CD4-positive, alpha-beta T cell treated with Interleukin-15 for 4 hours (primary cell): ENCODE measurements at regions not wholly inside any gene's neighbourhood (a gene's known extent, or its start where the extent isn't known, plus 50 kb on each side); places are given as distances from the start of the nearest gene placed in this dataset.

Experiments
- DNase-seq: peaks from one replicate; pipeline ENCODE4 v3.0.0-alpha.2; 2020; ENCODE audit warnings: low spot score

- DNase-seq = no peak
These were observed 459.2 kb upstream of the ARRDC4 start for GRCh38 chr15:97501291-97501690.

GRCh38 chr15:97502038-97502437 lies 458.5 kb upstream of the ARRDC4 start:
- no peak for DNase-seq

- DNase-seq = no peak
These were observed 456.3 kb upstream of the ARRDC4 start for GRCh38 chr15:97504031-97504792.

- DNase-seq = no peak
These were observed 442.8 kb upstream of the ARRDC4 start for GRCh38 chr15:97517737-97518136.

- no peak for DNase-seq
These were observed 439.8 kb upstream of the ARRDC4 start for GRCh38 chr15:97520689-97521088.

- no peak for DNase-seq
These were observed 438.9 kb upstream of the ARRDC4 start for GRCh38 chr15:97521381-97522285.

- DNase-seq = no peak
These were observed 438.2 kb upstream of the ARRDC4 start for GRCh38 chr15:97522347-97522746.

- DNase-seq = no peak
These were observed 434.7 kb upstream of the ARRDC4 start for GRCh38 chr15:97525809-97526208.

GRCh38 chr15:97528238-97528637 lies 432.3 kb upstream of the ARRDC4 start:
- DNase-seq = no peak

GRCh38 chr15:97545799-97546198 lies 414.7 kb upstream of the ARRDC4 start:
- DNase-seq = no peak

GRCh38 chr15:97547381-97547780 lies 413.1 kb upstream of the ARRDC4 start:
- no peak for DNase-seq

GRCh38 chr15:97561529-97561928 lies 399.0 kb upstream of the ARRDC4 start:
- DNase-seq = no peak

- DNase-seq = no peak
These were observed 397.0 kb upstream of the ARRDC4 start for GRCh38 chr15:97563516-97563915.

- no peak for DNase-seq
These were observed 393.5 kb upstream of the ARRDC4 start for GRCh38 chr15:97566961-97567360.

- DNase-seq = no peak
These were observed 393.1 kb upstream of the ARRDC4 start for GRCh38 chr15:97567411-97567810.

GRCh38 chr15:97576929-97577645 lies 383.4 kb upstream of the ARRDC4 start:
- no peak for DNase-seq

GRCh38 chr15:97585408-97585807 lies 375.1 kb upstream of the ARRDC4 start:
- DNase-seq = no peak

- DNase-seq = no peak
These were observed 367.7 kb upstream of the ARRDC4 start for GRCh38 chr15:97592778-97593177.

GRCh38 chr15:97597801-97598200 lies 362.7 kb upstream of the ARRDC4 start:
- no peak for DNase-seq

- DNase-seq = no peak
These were observed 362.1 kb upstream of the ARRDC4 start for GRCh38 chr15:97598353-97598798.

- no peak for DNase-seq
These were observed 360.3 kb upstream of the ARRDC4 start for GRCh38 chr15:97600190-97600589.

- no peak for DNase-seq
These were observed 355.8 kb upstream of the ARRDC4 start for GRCh38 chr15:97604677-97605076.
